ENCODE measurements at regions not wholly inside any gene's neighbourhood (a gene's known extent, or its start where the extent isn't known, plus 50 kb on each side); places are given as distances from the start of the nearest gene placed in this dataset.

DNA sequence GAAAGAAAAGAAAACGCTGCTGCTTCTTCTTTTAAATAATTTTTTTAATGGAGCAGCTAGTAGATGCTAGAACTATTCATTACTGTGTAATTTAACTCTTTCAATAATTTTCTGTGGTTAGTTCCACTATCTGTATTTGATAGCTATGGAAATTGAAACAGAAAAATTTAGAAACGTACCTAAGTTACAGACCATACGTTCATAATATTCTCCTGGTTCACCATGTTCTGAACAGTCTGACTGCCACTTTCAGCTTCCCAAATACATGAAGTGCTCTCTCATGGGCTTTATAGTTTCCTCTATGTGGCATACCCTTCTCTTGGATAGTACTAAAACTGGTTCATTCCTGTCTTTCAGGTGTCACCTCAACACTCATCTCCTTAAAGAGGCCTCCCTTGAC lies 508.0 kb downstream of the MDFIC start:
- ATAC-seq (no peak), DNase-seq (ENCODE audit: low spot score) (no peak)
- H3K9me2 ChIP-seq (ENCODE audit: insufficient read depth): peaks cover 5% of the 10 kb centered on the region; the same call in 1 of the 2 replicates
- no peaks in the 10 kb centered on the region for H3K4me1 ChIP-seq (ENCODE audit: insufficient read depth)
- Mint-ChIP-seq H3K4me3 (no peak overlapping the region), H3K27ac (no peak overlapping the region), H3K9me3 (no peaks in the 10 kb centered on the region), H3K4me1 (no peaks in the 10 kb centered on the region; the same call in 2 of the 3 replicates), H3K36me3 (ENCODE audit: low read depth) (no peaks in the 10 kb centered on the region), H3K27me3 (ENCODE audit: insufficient read depth, low read depth, poor library complexity) (no peaks in the 10 kb centered on the region)
- no peak overlapping the region for H3K4me2 ChIP-seq
- TF ChIP-seq, protein P1, sequence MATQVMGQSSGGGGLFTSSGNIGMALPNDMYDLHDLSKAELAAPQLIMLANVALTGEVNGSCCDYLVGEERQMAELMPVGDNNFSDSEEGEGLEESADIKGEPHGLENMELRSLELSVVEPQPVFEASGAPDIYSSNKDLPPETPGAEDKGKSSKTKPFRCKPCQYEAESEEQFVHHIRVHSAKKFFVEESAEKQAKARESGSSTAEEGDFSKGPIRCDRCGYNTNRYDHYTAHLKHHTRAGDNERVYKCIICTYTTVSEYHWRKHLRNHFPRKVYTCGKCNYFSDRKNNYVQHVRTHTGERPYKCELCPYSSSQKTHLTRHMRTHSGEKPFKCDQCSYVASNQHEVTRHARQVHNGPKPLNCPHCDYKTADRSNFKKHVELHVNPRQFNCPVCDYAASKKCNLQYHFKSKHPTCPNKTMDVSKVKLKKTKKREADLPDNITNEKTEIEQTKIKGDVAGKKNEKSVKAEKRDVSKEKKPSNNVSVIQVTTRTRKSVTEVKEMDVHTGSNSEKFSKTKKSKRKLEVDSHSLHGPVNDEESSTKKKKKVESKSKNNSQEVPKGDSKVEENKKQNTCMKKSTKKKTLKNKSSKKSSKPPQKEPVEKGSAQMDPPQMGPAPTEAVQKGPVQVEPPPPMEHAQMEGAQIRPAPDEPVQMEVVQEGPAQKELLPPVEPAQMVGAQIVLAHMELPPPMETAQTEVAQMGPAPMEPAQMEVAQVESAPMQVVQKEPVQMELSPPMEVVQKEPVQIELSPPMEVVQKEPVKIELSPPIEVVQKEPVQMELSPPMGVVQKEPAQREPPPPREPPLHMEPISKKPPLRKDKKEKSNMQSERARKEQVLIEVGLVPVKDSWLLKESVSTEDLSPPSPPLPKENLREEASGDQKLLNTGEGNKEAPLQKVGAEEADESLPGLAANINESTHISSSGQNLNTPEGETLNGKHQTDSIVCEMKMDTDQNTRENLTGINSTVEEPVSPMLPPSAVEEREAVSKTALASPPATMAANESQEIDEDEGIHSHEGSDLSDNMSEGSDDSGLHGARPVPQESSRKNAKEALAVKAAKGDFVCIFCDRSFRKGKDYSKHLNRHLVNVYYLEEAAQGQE (IDR thresholded peaks at IDR 0.05; ENCODE audit: unreplicated experiment): no peak
- TF ChIP-seq, protein P2, sequence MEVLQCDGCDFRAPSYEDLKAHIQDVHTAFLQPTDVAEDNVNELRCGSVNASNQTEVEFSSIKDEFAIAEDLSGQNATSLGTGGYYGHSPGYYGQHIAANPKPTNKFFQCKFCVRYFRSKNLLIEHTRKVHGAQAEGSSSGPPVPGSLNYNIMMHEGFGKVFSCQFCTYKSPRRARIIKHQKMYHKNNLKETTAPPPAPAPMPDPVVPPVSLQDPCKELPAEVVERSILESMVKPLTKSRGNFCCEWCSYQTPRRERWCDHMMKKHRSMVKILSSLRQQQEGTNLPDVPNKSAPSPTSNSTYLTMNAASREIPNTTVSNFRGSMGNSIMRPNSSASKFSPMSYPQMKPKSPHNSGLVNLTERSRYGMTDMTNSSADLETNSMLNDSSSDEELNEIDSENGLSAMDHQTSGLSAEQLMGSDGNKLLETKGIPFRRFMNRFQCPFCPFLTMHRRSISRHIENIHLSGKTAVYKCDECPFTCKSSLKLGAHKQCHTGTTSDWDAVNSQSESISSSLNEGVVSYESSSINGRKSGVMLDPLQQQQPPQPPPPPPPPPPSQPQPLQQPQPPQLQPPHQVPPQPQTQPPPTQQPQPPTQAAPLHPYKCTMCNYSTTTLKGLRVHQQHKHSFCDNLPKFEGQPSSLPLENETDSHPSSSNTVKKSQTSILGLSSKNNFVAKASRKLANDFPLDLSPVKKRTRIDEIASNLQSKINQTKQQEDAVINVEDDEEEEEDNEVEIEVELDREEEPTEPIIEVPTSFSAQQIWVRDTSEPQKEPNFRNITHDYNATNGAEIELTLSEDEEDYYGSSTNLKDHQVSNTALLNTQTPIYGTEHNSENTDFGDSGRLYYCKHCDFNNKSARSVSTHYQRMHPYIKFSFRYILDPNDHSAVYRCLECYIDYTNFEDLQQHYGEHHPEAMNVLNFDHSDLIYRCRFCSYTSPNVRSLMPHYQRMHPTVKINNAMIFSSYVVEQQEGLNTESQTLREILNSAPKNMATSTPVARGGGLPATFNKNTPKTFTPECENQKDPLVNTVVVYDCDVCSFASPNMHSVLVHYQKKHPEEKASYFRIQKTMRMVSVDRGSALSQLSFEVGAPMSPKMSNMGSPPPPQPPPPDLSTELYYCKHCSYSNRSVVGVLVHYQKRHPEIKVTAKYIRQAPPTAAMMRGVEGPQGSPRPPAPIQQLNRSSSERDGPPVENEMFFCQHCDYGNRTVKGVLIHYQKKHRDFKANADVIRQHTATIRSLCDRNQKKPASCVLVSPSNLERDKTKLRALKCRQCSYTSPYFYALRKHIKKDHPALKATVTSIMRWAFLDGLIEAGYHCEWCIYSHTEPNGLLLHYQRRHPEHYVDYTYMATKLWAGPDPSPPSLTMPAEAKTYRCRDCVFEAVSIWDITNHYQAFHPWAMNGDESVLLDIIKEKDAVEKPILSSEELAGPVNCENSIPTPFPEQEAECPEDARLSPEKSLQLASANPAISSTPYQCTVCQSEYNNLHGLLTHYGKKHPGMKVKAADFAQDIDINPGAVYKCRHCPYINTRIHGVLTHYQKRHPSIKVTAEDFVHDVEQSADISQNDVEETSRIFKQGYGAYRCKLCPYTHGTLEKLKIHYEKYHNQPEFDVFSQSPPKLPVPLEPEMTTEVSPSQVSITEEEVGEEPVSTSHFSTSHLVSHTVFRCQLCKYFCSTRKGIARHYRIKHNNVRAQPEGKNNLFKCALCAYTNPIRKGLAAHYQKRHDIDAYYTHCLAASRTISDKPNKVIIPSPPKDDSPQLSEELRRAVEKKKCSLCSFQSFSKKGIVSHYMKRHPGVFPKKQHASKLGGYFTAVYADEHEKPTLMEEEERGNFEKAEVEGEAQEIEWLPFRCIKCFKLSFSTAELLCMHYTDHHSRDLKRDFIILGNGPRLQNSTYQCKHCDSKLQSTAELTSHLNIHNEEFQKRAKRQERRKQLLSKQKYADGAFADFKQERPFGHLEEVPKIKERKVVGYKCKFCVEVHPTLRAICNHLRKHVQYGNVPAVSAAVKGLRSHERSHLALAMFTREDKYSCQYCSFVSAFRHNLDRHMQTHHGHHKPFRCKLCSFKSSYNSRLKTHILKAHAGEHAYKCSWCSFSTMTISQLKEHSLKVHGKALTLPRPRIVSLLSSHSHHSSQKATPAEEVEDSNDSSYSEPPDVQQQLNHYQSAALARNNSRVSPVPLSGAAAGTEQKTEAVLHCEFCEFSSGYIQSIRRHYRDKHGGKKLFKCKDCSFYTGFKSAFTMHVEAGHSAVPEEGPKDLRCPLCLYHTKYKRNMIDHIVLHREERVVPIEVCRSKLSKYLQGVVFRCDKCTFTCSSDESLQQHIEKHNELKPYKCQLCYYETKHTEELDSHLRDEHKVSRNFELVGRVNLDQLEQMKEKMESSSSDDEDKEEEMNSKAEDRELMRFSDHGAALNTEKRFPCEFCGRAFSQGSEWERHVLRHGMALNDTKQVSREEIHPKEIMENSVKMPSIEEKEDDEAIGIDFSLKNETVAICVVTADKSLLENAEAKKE (CRISPR knock-in tag; IDR thresholded peaks at IDR 0.05): no peak
- TF ChIP-seq POLR2AphosphoS5 (IDR thresholded peaks at IDR 0.05; ENCODE audit: low read depth): no peak
- no peak for TF ChIP-seq ZNF114 (CRISPR knock-in tag; IDR thresholded peaks at IDR 0.05)
- no peak for TF ChIP-seq CREB1 (CRISPR knock-in tag; IDR thresholded peaks at IDR 0.05; ENCODE audit: low read depth)
- no peak for TF ChIP-seq STAT1 (IDR thresholded peaks at IDR 0.05; ENCODE audit: unreplicated experiment)
- TF ChIP-seq EZH2 (IDR thresholded peaks at IDR 0.05; ENCODE audit: low read depth, unreplicated experiment): no peak
- no peak for TF ChIP-seq CTCF (conservative IDR thresholded peaks at IDR 0.05; ENCODE audit: low read depth in 2 of 2)
- H3K27me3 ChIP-seq (ENCODE audit: insufficient read depth): no peaks in the 10 kb centered on the region
- no peaks in the 10 kb centered on the region for H3K36me3 ChIP-seq (ENCODE audit: insufficient read depth)
- no peak overlapping the region for H3K4me3 ChIP-seq
- no peak overlapping the region for H2AFZ ChIP-seq
- no peaks in the 10 kb centered on the region for H3K79me2 ChIP-seq (replicated peaks; ENCODE audit: insufficient read depth)
- H3K27ac ChIP-seq (ENCODE audit: low read depth): no peak overlapping the region
- no peaks in the 10 kb centered on the region for H3F3A ChIP-seq (replicated peaks; ENCODE audit: low read depth)
- H4K20me1 ChIP-seq (replicated peaks; ENCODE audit: insufficient read depth): no peaks in the 10 kb centered on the region
